GM19328 (cell line): ENCODE measurements at regions not wholly inside any gene's neighbourhood (a gene's known extent, or its start where the extent isn't known, plus 50 kb on each side); places are given as distances from the start of the nearest gene placed in this dataset.
"Not testable (repeated sequence)": the region's sequence is repeated elsewhere in the genome, so short reads cannot be mapped to it uniquely, and the experiment has no call there.

Experiments
- ATAC-seq: cut with Tn5 transposase; IDR thresholded peaks from one replicate; pipeline ENCODE4 v1.9.1; 2021; ENCODE audit warnings: mild to moderate bottlenecking, moderate library complexity; ENCODE audit not compliant: unreplicated experiment

DNA sequence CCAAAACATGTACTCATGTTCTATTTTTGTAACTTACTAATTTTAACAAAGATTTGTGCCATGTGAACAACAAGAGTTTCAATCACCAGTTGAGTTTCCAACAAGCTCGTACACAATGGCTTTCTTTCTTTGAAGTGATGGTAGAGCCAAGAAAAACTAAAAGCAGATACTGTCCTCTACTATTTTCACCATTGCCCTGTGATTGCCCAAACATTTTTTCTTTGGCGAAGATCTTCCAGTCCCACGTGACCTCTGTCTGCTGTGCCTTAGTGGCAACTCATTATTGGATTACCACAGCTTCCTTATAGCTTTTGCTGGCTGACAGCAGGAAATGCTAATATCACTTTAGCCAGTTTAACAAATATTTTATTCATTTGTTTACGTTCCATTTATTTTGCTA, 1147.1 kb downstream of the STIM2 start:
- ATAC-seq = no peak

DNA sequence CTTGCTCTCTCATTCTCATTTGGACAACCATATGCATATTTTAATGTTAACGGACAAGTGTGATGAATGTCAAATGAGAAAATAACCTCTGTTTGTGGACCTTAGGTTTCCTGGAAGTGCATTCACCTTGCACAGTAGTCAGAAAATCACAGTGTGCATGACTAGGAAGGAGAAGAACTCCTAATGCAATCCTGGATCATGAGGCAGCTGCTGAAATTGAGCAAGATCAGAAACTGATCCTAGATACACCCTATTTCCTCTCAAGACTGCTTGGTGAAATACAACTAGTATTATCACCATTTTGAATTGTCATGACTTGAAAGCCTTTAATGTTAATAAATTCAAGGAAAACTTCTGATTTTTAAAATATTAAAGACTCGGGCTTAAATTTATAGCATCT, 1148.9 kb downstream of the STIM2 start:
- no peak for ATAC-seq

GRCh38 chr4:28010577-28011240, 1150.1 kb downstream of the STIM2 start:
- ATAC-seq = no peak

GRCh38 chr4:28014469-28014868, 1153.8 kb downstream of the STIM2 start:
- no peak for ATAC-seq

- no peak for ATAC-seq
Observed at GRCh38 chr4:28015996-28016395, 1155.4 kb downstream of the STIM2 start.

GRCh38 chr4:28038253-28038652, 1177.6 kb downstream of the STIM2 start:
- not testable (repeated sequence) for ATAC-seq

DNA sequence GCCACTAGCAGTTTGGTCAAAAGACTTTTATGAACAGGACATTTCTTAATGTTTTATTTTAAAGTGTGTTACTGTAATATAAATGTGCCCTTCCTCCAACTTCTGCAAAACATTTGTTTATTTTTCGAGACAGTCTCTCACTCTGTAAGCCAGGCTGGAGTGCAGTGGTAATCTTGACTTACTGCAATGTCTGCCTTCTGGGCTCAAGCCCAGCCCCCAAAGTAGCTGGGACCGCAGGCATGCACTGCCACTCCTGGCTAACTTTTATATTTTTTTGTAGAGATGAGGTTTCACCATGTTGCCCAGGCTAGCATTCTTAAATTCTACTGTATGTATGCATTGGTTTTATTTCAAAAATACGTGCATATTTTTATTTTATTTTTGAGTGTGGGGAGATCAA, 1201.9 kb downstream of the STIM2 start:
- no peak for ATAC-seq

DNA sequence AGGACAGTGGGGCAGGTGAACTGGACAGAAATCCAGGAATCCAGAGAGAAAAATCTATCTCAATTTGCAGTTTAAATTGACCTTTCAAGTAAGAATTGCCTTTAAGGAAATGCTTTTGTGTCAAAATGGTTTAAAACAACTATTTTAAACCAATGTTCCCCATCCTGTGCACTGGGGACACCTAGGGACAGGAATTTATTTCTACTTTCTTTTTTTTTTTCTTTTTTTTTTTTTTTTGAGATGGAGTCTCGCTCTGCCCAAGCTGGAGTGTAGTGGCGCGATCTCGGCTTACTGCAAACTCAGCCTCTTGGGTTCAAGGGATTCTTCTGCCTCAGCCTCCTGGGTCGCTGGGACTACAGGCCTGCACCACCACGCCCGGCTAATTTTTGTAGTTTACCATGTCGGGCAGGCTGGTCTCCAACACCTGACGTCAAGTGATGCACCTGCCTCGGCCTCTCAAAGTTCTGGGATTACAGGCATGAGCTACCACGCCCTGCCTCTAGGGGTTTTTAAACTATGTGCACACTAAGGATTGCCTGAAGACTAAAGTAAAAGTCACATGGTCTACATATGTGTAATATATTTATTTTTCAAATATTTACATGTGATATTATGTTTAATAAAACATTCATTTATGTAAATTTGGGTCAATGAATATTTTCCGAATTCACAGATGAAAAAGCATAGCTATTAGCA, 1213.4 kb downstream of the STIM2 start:
- no peak for ATAC-seq

GRCh38 chr4:28075401-28075956, 1214.8 kb downstream of the STIM2 start:
- no peak for ATAC-seq

DNA sequence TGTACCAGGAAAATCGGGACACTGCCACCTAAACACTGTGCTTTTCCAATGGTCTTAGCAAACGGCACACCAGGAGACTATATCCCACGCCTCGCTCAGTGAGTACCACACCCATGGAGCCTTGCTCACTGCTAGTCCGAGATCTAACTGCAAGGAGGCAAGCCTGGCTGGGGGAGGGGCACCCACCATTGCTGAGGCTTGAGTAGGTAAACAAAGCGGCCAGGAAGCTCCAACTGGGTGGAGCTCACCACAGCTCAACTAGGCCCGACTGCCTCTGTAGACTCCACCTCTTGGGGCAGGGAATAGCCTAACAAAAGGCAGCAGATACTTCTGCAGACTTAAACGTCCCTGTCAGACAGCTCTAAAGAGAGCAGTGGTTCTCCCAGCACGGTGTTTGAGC, 1216.6 kb downstream of the STIM2 start:
- not testable (repeated sequence) for ATAC-seq

DNA sequence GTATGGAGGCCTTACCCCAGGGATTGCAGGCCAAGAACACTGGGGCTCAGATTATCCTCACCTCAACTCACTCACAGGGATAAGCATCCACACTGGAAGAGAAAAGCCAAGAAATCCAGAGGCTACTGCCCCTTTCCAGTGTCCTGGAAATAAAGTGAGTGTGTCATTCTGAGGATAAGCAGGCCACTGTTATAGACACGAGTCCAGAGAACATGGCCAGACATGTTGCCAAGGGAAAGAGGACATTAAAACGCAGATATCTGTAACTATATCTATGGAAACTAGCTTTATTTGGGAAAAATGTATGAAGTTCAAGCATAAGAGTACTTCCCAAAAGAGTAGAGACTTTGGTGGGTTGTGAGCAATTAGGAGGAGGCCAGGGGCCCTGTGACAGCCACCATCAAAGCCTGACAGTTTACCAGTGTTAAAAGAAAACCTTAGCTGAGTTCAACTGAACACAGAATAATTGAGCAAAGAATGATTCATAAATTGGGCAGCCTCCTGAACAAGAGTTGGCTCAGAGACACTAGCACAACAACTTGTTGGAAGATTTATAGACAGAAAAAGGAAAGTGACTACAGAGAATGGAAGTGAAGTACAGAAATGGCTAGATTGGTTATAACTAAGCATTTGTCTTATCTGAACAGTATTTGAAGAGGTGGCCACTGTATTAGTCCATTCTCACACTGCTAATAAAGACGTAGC, 1222.2 kb downstream of the STIM2 start:
- no peak for ATAC-seq

DNA sequence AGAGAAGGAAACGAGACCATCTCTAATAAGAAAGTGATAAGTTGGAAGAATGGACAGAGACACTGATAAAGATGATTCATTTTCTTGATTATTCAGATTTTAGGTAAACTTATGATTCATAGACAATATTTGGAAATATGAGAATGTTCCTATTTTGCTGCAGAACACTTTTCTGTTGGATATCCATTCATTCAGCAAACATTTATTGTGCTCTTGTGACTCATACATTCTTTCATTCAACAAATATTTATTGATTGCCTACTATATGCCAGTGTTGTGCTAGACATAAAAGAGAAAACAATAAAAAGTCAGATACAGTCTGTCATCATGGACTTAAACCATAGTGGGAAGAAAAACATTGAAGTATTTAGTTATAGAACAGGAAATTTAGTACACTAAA, 1232.0 kb downstream of the STIM2 start:
- no peak for ATAC-seq

GRCh38 chr4:28093071-28093470, 1232.4 kb downstream of the STIM2 start:
- no peak for ATAC-seq

- no peak for ATAC-seq
Observed at GRCh38 chr4:28101583-28101982, 1240.9 kb downstream of the STIM2 start.

DNA sequence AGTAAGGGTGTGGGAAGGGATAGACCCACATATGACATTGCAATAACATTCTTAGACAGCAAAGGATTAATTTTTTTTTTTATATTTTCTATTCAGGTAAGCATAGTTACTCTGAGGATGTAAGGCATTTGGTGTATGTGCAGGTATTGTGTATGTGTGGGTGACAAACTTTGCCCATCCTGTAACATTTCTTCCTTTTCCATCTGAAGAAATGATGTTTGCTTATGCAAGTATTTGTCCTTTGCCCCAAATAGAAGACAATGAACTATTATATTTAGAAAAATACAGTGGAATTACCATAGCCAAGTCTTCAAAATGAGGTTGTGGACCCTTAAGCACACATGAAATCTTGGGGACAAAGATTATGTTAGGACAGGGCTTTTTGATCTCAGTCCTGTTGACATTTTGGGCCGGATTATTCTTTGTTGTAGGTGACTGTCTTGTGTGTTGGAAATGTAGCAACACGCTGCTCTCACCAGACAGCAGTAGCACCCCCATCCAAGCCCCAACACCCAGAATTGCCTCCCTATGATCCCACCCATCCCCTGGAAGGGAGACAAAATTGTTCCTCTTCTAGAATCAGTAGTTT, 1244.7 kb downstream of the STIM2 start:
- ATAC-seq = no peak

- ATAC-seq = no peak
Observed at GRCh38 chr4:28106155-28106554, 1245.5 kb downstream of the STIM2 start.

DNA sequence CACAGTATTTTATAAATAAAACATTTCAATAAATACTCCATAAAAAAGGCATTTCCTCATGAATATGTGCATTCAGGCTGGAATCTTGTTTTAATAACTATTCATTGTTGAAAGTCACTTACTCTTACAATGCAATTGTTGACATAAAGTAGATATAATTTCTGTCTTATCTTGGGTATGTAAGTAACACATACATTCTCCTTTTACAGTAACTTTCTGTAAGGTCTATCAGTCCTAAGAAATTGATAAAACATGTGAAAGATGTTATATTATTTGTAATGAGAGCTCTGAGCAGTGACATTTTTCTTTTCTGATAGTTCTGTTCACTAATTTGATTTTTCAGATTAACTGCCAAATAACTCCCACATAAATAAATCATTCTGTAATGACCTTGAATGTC, 1249.2 kb downstream of the STIM2 start:
- ATAC-seq = no peak

DNA sequence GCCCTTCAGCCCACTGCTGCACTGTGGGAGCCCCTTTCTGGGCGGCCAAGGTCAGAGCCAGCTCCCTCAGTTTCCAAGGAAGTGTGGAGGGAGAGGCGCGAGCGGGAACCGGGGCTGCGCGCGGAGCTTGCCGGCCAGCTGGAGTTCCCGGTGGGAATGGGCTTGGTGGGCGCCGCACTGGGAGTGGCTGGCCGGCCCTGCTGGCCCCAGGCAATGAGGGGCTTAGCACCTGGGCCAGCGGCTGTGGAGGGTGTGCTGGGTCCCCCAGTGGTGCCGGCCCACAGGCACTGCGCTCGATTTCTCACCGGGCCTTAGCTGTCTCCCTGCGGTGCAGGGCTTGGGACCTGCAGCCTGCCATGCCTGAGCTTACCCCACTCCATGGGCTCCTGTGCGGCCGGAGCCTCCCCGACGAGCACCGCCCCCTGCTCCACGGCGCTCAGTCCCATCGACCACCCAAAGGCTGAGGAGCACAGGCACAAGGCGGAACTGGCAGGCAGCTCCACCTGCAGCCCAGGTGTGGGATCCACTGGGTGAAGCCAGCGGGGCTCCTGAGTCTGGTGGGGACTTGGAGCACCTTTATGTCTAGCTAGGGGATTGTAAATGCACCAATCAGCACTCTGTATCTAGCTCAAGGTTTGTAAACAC, 1252.2 kb downstream of the STIM2 start:
- ATAC-seq = not testable (repeated sequence)

GRCh38 chr4:28113586-28113985, 1252.9 kb downstream of the STIM2 start:
- ATAC-seq = not testable (repeated sequence)

- ATAC-seq = not testable (repeated sequence)
Observed at GRCh38 chr4:28116526-28117083, 1256.0 kb downstream of the STIM2 start.
